OCI-LY1 (cell line): ENCODE measurements at regions not wholly inside any gene's neighbourhood (a gene's known extent, or its start where the extent isn't known, plus 50 kb on each side); places are given as distances from the start of the nearest gene placed in this dataset.

Experiments used
- H2AFZ ChIP-seq: fragments of 200-600 bp; sonication (generic), shearing (Covaris generic); 2 replicates; pipeline ENCODE4 v1.6.0; 2014; ENCODE audit warnings: antibody characterized with exemption, mild to moderate bottlenecking, low read length
- H3F3A ChIP-seq: fragments of 200-600 bp; sonication (generic), shearing (Covaris generic); 2 replicates; pipeline ENCODE4 v1.6.0; 2014; ENCODE audit warnings: mild to moderate bottlenecking, antibody characterized with exemption, low read length, moderate library complexity; ENCODE audit not compliant: insufficient read depth
- H3K27ac ChIP-seq: fragments of 200-600 bp; sonication (generic); 2 replicates; pipeline ENCODE4 v1.5.1; 2014; ENCODE audit warnings: low read length, mixed run types, mild to moderate bottlenecking, low read depth; ENCODE audit not compliant: poor library complexity, severe bottlenecking
- H3K27me3 ChIP-seq: fragments of 200-600 bp; sonication (generic); 2 replicates; pipeline ENCODE4 v1.6.0; 2014; ENCODE audit warnings: antibody characterized with exemption, mild to moderate bottlenecking, low read length, moderate library complexity; ENCODE audit not compliant: insufficient read depth
- H3K36me3 ChIP-seq: fragments of 200-600 bp; sonication (generic); 2 replicates; pipeline ENCODE4 v1.6.1; 2014; ENCODE audit warnings: mild to moderate bottlenecking, antibody characterized with exemption, low read length, moderate library complexity, mixed read lengths; ENCODE audit not compliant: insufficient read depth
- H3K4me1 ChIP-seq: fragments of 200-600 bp; sonication (generic); 2 replicates; pipeline ENCODE4 v1.5.1; 2014; ENCODE audit warnings: mild to moderate bottlenecking, low read length, moderate library complexity; ENCODE audit not compliant: insufficient read depth, severe bottlenecking
- H3K4me2 ChIP-seq: fragments of 200-600 bp; sonication (generic), shearing (Covaris generic); 2 replicates; pipeline ENCODE4 v1.6.1; 2014; ENCODE audit warnings: low read length
- H3K4me3 ChIP-seq: fragments of 200-600 bp; sonication (generic); 2 replicates; pipeline ENCODE4 v1.5.1; 2014; ENCODE audit warnings: low read length, low read depth, mild to moderate bottlenecking, mixed read lengths; ENCODE audit not compliant: poor library complexity, severe bottlenecking
- H3K79me2 ChIP-seq: fragments of 200-600 bp; shearing (Covaris generic); 2 replicates; pipeline ENCODE4 v1.6.1; 2016; ENCODE audit warnings: mixed run types, low read length, mixed read lengths; ENCODE audit not compliant: insufficient read depth
- H3K9ac ChIP-seq: fragments of 200-600 bp; sonication (generic), shearing (Covaris generic); 2 replicates; pipeline ENCODE4 v1.6.1; 2014; ENCODE audit warnings: mild to moderate bottlenecking, low read length, mixed read lengths
- H3K9me2 ChIP-seq: fragments of 200-600 bp; sonication (generic), shearing (Covaris generic); 2 replicates; pipeline ENCODE4 v1.6.1; 2014; ENCODE audit warnings: low read depth, mild to moderate bottlenecking, low read length, mixed read lengths
- H3K9me3 ChIP-seq: fragments of 200-600 bp; shearing (Covaris generic); 2 replicates; pipeline ENCODE4 v1.6.1; 2014; ENCODE audit warnings: low read length, mixed read lengths
- H4K20me1 ChIP-seq: fragments of 200-600 bp; sonication (generic), shearing (Covaris generic); 2 replicates; pipeline ENCODE4 v1.6.0; 2016; ENCODE audit warnings: mild to moderate bottlenecking, low read length; ENCODE audit not compliant: insufficient read depth
- CTCF ChIP-seq: fragments of 200-600 bp; sonication (generic), shearing (Covaris generic); IDR thresholded peaks from 2 replicates; pipeline ENCODE4 v1.5.1; 2017; ENCODE audit warnings: mild to moderate bottlenecking, antibody characterized with exemption, low read length, moderate library complexity, mixed read lengths
- EZH2 ChIP-seq: fragments of 200-600 bp; sonication (generic), shearing (Covaris generic); IDR thresholded peaks from 2 replicates; pipeline ENCODE4 v1.8.0; 2017; ENCODE audit warnings: borderline replicate concordance, mixed run types, mild to moderate bottlenecking, antibody characterized with exemption, low read length, moderate library complexity, mixed read lengths

DNA sequence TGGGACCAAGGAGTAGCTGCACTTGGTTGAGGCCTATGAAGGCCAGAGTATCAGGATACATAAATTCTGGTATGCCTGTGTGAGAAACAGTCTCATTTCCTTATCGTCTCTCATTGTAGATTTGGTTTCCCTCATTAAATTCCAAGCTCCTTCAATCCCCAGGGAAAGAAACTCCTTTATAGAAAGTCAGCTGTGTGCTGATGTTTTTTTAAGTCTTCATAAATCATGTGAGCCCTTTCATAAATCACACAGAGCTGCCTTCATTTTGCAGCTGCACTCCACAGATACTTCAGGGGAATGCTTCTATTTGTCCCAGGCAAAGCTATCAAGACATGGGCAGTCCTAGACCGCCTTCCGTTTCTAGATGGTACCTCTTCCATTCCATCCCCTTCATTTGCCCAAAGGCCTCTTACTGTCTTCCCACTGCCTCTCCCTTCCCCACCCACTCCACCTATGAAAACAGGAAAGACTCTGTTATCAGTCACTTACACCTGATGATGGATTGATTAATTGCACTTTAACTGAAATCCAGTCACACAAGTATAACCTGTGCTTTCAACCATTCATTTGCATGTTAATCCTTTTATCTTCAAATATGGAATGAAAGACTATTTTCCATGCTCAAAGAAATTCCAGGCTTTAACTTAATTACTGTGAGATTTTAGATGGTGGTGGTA lies 290.2 kb downstream of the C7orf25 start:
- H2AFZ ChIP-seq = no peak overlapping the region
- H3K9me2 ChIP-seq = no peaks in the 10 kb centered on the region
- no peaks in the 10 kb centered on the region for H3K79me2 ChIP-seq
- no peaks in the 10 kb centered on the region for H4K20me1 ChIP-seq
- H3K9ac ChIP-seq = no peak overlapping the region
- no peak overlapping the region for H3K4me2 ChIP-seq
- H3K27me3 ChIP-seq = no peaks in the 10 kb centered on the region
- no peaks in the 10 kb centered on the region for H3F3A ChIP-seq
- H3K27ac ChIP-seq = no peak overlapping the region
- no peaks in the 10 kb centered on the region for H3K9me3 ChIP-seq
- no peaks in the 10 kb centered on the region for H3K4me1 ChIP-seq
- no peaks in the 10 kb centered on the region for H3K36me3 ChIP-seq
- no peak overlapping the region for H3K4me3 ChIP-seq
- TF ChIP-seq CTCF (no peak), EZH2 (no peak)

GRCh38 chr7:42618651-42619360 lies 293.1 kb downstream of the C7orf25 start:
- Histone ChIP-seq H2AFZ (no peak overlapping the region), H3K9ac (no peak overlapping the region), H3K36me3 (no peaks in the 10 kb centered on the region), H4K20me1 (no peaks in the 10 kb centered on the region), H3K4me2 (no peak overlapping the region), H3F3A (no peaks in the 10 kb centered on the region), H3K79me2 (no peaks in the 10 kb centered on the region), H3K9me2 (no peaks in the 10 kb centered on the region), H3K27ac (no peak overlapping the region), H3K4me3 (no peak overlapping the region), H3K4me1 (no peaks in the 10 kb centered on the region), H3K9me3 (no peaks in the 10 kb centered on the region), H3K27me3 (no peaks in the 10 kb centered on the region)
- TF ChIP-seq EZH2 (no peak), CTCF (no peak)

DNA sequence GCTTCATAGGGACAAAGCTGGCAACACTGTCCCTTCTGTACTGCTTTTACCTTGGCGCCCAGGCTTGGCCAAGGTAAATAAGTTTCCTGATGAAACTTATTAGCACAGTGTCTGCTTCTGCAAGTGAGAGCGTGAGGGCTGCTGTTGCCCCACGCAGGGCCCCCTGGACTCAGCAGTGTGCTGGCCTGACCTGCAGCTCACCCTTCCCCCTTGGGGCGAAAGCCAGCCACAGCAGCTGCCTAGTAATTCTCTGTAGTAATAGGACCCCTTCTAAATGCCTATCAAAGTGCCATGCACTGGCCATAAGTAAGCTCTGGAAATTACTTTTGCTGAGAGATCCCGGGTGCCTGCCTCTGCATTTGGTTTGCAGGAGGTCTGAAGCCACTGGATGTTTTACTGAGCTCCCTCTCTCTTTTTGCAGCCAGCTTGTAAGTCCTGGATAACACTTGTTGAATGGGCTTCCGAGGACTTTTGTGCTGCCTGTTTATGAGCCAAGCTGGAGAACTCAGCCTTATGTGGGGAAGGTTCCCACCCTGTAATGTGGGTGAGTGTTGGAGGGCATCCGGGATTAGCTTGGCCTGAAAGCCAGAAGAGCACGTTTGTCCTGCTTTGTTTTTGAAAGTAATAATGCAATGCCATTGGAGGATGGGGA lies 293.9 kb downstream of the C7orf25 start:
- Histone ChIP-seq H4K20me1 (no peaks in the 10 kb centered on the region), H3K4me2 (no peak overlapping the region), H3K9me3 (no peaks in the 10 kb centered on the region), H3K9ac (no peak overlapping the region), H3K36me3 (no peaks in the 10 kb centered on the region), H3K27ac (no peak overlapping the region), H3F3A (no peaks in the 10 kb centered on the region), H3K27me3 (no peaks in the 10 kb centered on the region), H2AFZ (no peak overlapping the region), H3K9me2 (no peaks in the 10 kb centered on the region), H3K4me1 (no peaks in the 10 kb centered on the region), H3K4me3 (no peak overlapping the region), H3K79me2 (no peaks in the 10 kb centered on the region)
- TF ChIP-seq CTCF = no peak
- no peak for TF ChIP-seq EZH2
